ENCODE measurements at regions not wholly inside any gene's neighbourhood (a gene's known extent, or its start where the extent isn't known, plus 50 kb on each side); places are given as distances from the start of the nearest gene placed in this dataset.
A peak's percentile ranks its signal among the peaks of the same experiment; 100 is the strongest.

DNA sequence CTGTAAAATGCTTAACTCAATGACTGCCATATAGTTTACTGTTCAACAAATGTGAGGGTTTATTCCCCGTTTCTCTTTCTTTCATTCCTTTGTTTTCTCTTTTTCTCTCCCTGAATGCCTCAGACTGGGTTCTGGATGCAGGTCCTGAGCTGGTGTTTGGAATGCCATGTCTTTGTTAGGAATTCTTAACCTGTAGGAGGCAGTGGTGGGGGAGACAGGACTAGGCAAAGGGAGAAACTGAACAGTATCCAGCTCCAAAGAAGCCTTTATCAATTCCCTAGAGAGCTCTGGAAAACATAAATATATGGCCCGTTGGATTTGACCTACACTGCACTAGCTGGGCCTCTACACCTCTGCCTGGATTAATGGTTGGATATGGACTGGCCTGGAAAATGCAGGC lies 621.2 kb upstream of the SLC35B3 start:
- no peaks in the 10 kb centered on the region for H3K9me3 ChIP-seq (ENCODE audit: control insufficient read depth, low read length)
- no peak overlapping the region for H3K4me3 ChIP-seq (ENCODE audit: low read length)
- H3K4me1 ChIP-seq (ENCODE audit: control insufficient read depth, insufficient read depth, low read length): no peaks in the 10 kb centered on the region
- Mint-ChIP-seq H3K36me3 (ENCODE audit: low read depth) (no peaks in the 10 kb centered on the region), H3K4me3 (no peak overlapping the region), H3K4me1 (no peaks in the 10 kb centered on the region), H3K27ac (no peak overlapping the region), H3K9me3 (no peaks in the 10 kb centered on the region), H3K27me3 (ENCODE audit: insufficient read depth) (no peaks in the 10 kb centered on the region)
- TF ChIP-seq, protein P1, sequence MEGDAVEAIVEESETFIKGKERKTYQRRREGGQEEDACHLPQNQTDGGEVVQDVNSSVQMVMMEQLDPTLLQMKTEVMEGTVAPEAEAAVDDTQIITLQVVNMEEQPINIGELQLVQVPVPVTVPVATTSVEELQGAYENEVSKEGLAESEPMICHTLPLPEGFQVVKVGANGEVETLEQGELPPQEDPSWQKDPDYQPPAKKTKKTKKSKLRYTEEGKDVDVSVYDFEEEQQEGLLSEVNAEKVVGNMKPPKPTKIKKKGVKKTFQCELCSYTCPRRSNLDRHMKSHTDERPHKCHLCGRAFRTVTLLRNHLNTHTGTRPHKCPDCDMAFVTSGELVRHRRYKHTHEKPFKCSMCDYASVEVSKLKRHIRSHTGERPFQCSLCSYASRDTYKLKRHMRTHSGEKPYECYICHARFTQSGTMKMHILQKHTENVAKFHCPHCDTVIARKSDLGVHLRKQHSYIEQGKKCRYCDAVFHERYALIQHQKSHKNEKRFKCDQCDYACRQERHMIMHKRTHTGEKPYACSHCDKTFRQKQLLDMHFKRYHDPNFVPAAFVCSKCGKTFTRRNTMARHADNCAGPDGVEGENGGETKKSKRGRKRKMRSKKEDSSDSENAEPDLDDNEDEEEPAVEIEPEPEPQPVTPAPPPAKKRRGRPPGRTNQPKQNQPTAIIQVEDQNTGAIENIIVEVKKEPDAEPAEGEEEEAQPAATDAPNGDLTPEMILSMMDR (conservative IDR thresholded peaks at IDR 0.05): peak; percentile 51
- 20 to 65% methylated on average over 1 to 2 of the region's 2 CpGs for WGBS, 2 experiments (ENCODE audit: insufficient coverage in 1 of 2, insufficient read length in 1 of 2)
- DNase-seq: peak; percentile 52
- no peaks in the 10 kb centered on the region for H3K27me3 ChIP-seq (ENCODE audit: control insufficient read depth, insufficient read depth, low read length, poor library complexity, severe bottlenecking)
- H3K9ac ChIP-seq (ENCODE audit: extremely low read depth, low read length, poor library complexity, severe bottlenecking): no peak overlapping the region
- no peak overlapping the region for H3K27ac ChIP-seq (ENCODE audit: low read depth, low read length)
- no peaks in the 10 kb centered on the region for H3K36me3 ChIP-seq (ENCODE audit: control insufficient read depth, insufficient read depth, low read length)

DNA sequence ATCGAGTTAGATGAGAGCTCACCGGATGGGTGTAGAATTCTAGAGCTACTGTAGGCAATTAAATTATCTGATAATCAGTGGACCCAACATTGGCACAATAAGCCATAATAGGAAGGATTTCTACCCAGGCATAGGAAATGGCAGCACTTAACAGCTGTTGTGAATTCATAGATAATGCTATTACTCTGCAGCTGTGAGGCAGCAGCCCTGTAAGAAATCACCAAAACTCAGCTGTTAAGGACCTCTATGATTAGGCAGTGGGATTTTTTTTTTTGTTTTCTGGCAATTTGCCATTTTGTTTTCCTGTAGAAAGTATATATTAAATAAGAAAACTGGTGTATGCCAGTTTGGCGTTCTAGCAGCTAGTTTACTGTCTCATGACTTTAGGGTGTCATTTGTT lies 609.1 kb upstream of the SLC35B3 start:
- Mint-ChIP-seq H3K27me3 (ENCODE audit: insufficient read depth) (peaks cover 1% of the 10 kb centered on the region), H3K36me3 (ENCODE audit: low read depth) (no peaks in the 10 kb centered on the region), H3K27ac (no peak overlapping the region), H3K4me1 (no peaks in the 10 kb centered on the region), H3K4me3 (no peak overlapping the region), H3K9me3 (peaks cover 20% of the 10 kb centered on the region)
- TF ChIP-seq, protein P1 (conservative IDR thresholded peaks at IDR 0.05): no peak
- 92 to 100% methylated on average over 3 of the region's 3 CpGs for WGBS, 2 experiments (ENCODE audit: insufficient coverage in 1 of 2, insufficient read length in 1 of 2)
- no peak for DNase-seq
- Histone ChIP-seq H3K4me1 (ENCODE audit: control insufficient read depth, insufficient read depth, low read length) (no peaks in the 10 kb centered on the region), H3K9me3 (ENCODE audit: control insufficient read depth, low read length) (no peaks in the 10 kb centered on the region), H3K27ac (ENCODE audit: low read depth, low read length) (no peak overlapping the region), H3K4me3 (ENCODE audit: low read length) (no peak overlapping the region), H3K36me3 (ENCODE audit: control insufficient read depth, insufficient read depth, low read length) (no peaks in the 10 kb centered on the region), H3K9ac (ENCODE audit: extremely low read depth, low read length, poor library complexity, severe bottlenecking) (no peak overlapping the region), H3K27me3 (ENCODE audit: control insufficient read depth, insufficient read depth, low read length, poor library complexity, severe bottlenecking) (no peaks in the 10 kb centered on the region)

DNA sequence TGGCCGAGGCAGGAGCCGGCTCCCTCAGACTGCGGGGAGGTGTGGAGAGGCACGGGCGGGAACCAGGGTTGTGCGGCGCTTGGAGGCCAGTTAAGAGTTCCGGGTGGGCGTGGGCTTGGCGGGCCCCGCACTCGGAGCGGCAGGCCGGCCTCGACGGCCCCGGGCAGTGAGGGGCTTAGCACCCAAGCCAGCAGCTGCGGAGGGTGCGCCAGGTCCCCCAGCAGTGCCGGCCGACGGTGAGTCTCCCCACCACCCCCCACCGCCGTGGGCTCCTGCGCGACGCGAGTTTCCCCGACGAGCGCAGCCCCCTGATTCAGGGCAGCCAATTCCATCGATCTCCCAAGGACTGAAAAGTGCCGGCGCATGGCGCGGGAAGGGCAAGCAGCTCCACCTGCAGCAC lies 605.4 kb upstream of the SLC35B3 start:
- H3K36me3 Mint-ChIP-seq (ENCODE audit: low read depth): no peaks in the 10 kb centered on the region
- 95 to 99% methylated on average over 14 to 36 of the region's 36 CpGs for WGBS, 2 experiments (ENCODE audit: insufficient coverage in 1 of 2, insufficient read length in 1 of 2)
- no peak overlapping the region for H3K27ac ChIP-seq (ENCODE audit: low read depth, low read length)

More for the DNA sequence above, 605.4 kb upstream of the SLC35B3 start:
- Mint-ChIP-seq H3K9me3 (peaks cover 23% of the 10 kb centered on the region), H3K4me1 (no peaks in the 10 kb centered on the region), H3K27ac (no peak overlapping the region), H3K4me3 (no peak overlapping the region), H3K27me3 (ENCODE audit: insufficient read depth) (peaks cover 1% of the 10 kb centered on the region)
- H3K36me3 ChIP-seq (ENCODE audit: control insufficient read depth, insufficient read depth, low read length): no peaks in the 10 kb centered on the region
- H3K9me3 ChIP-seq (ENCODE audit: control insufficient read depth, low read length): no peaks in the 10 kb centered on the region
- TF ChIP-seq, protein P1 (conservative IDR thresholded peaks at IDR 0.05): no peak
- no peak overlapping the region for H3K4me3 ChIP-seq (ENCODE audit: low read length)
- H3K27me3 ChIP-seq (ENCODE audit: control insufficient read depth, insufficient read depth, low read length, poor library complexity, severe bottlenecking): no peaks in the 10 kb centered on the region
- no peak overlapping the region for H3K9ac ChIP-seq (ENCODE audit: extremely low read depth, low read length, poor library complexity, severe bottlenecking)
- no peaks in the 10 kb centered on the region for H3K4me1 ChIP-seq (ENCODE audit: control insufficient read depth, insufficient read depth, low read length)
- DNase-seq: no peak

Measured in endodermal cell (in vitro differentiated cells).